HCT116 (cell line): ENCODE measurements at regions not wholly inside any gene's neighbourhood (a gene's known extent, or its start where the extent isn't known, plus 50 kb on each side); places are given as distances from the start of the nearest gene placed in this dataset.

Source experiments
- CEBPB ChIP-seq: IDR thresholded peaks from 2 replicates; pipeline ENCODE4 v1.6.1; 2012; ENCODE audit warnings: low read depth
- CTCF ChIP-seq, 3 experiments: fragments of 200-600 bp in 1 of 3; sonication (generic) in 1 of 3; IDR thresholded peaks in 2 of 3; conservative IDR thresholded peaks in 1 of 3; 2 replicates each; pipeline ENCODE4 v1.5.1; 2012 to 2017; ENCODE audit warnings: low read depth in 2 of 3, low read length in 2 of 3, antibody characterized with exemption in 1 of 3, borderline replicate concordance in 1 of 3, control low read depth in 1 of 3, mild to moderate bottlenecking in 1 of 3, mixed read lengths in 1 of 3, mixed run types in 1 of 3, moderate library complexity in 1 of 3; ENCODE audit not compliant: insufficient read depth in 1 of 3
- JUND ChIP-seq: IDR thresholded peaks from 2 replicates; pipeline ENCODE4 v1.6.1; 2012
- MAX ChIP-seq: IDR thresholded peaks from 2 replicates; pipeline ENCODE4 v1.6.1; 2012
- POLR2A ChIP-seq: IDR thresholded peaks from 2 replicates; pipeline ENCODE4 v1.7.0; 2011; ENCODE audit warnings: borderline replicate concordance; ENCODE audit not compliant: insufficient read depth, insufficient read length; ENCODE audit errors: extremely low read depth
- REST ChIP-seq: IDR thresholded peaks from 2 replicates; pipeline ENCODE4 v1.6.1; 2012; ENCODE audit warnings: low read depth
- SP1 ChIP-seq: IDR thresholded peaks from 2 replicates; pipeline ENCODE4 v1.6.1; 2012; ENCODE audit warnings: low read depth
- ZFX ChIP-seq: fragments of 450-650 bp; IDR thresholded peaks from 2 replicates; pipeline ENCODE4 v1.6.1; 2017
- ZNF274 ChIP-seq: fragments of 200-500 bp; sonication (Bioruptor generic); IDR thresholded peaks from 2 replicates; pipeline ENCODE4 v1.6.1; 2014; ENCODE audit warnings: mild to moderate bottlenecking, low read depth, low read length, inconsistent platforms

GRCh38 chr3:182612332-182612731 is 181.0 kb upstream of the ATP11B start:
- TF ChIP-seq ZNF274 (no peak), REST (no peak), CEBPB (no peak), CTCF (IDR thresholded peaks at IDR 0.05 in 2 of 3, conservative IDR thresholded peaks at IDR 0.05 in 1 of 3; ENCODE audit: borderline replicate concordance in 1 of 3, insufficient read depth in 1 of 3, low read depth in 2 of 3, low read length in 2 of 3) (no peak), POLR2A (no peak), SP1 (no peak), JUND (no peak), MAX (no peak), ZFX (no peak)
